ENCODE measurements at regions not wholly inside any gene's neighbourhood (a gene's known extent, or its start where the extent isn't known, plus 50 kb on each side); places are given as distances from the start of the nearest gene placed in this dataset.
A peak's percentile ranks its signal among the peaks of the same experiment; 100 is the strongest.
"Not testable (repeated sequence)": the region's sequence is repeated elsewhere in the genome, so short reads cannot be mapped to it uniquely, and the experiment has no call there.

DNA sequence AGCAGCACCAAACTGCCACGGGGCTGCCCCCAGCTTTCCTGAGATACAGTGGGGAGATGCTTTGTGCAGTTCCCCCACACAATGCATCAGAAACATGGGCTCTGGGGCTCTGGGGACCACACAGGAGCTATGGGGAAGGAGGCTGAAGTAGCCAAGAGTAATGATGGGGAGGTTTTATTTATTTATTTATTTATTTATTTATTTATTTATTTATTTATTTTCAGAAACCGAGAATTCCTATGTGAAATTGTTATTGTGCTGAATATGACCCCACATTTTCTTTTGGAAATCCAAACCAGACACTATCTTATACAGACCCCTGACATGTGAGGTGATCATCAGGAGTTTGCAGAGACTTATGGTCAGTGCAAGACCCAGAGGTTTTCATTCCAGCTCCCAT is 84.4 kb downstream of the MTNR1B start:
- Histone ChIP-seq H3K9me3 (ENCODE audit: control insufficient read depth, low read length) (no peaks in the 10 kb centered on the region), H3K27me3 (ENCODE audit: control insufficient read depth, insufficient read depth, low read length, poor library complexity, severe bottlenecking) (no peaks in the 10 kb centered on the region), H3K27ac (ENCODE audit: insufficient read depth, low read depth, low read length, poor library complexity, severe bottlenecking) (no peak overlapping the region), H3K4me1 (ENCODE audit: control insufficient read depth, insufficient read depth, low read length) (peaks cover 11% of the 10 kb centered on the region), H3K36me3 (ENCODE audit: control insufficient read depth, insufficient read depth, low read length) (no peaks in the 10 kb centered on the region), H3K4me3 (ENCODE audit: insufficient read depth, low read depth, low read length) (no peak overlapping the region)
- WGBS, 2 experiments, result 89 to 93% methylated on average over 1 of the region's 2 CpGs

DNA sequence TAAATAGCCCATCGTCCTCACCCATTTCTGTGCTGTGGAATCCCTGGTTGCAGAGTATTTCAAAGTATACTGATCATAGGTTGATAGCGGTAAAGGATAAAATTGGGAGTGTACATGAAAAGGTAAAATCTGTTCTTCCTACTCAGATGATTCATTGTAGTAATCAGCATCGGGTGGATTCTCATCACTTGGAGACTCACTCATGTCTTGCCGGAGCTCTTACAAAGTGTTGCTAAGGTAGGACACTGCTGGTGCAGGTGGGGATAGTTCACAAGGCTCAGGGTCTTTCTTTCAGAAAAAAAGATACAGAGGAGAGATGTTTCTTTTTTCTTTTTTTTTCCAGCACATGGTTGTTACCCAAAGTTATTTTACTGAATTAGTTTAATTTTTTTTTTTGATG is 84.8 kb downstream of the MTNR1B start:
- Histone ChIP-seq H3K36me3 (ENCODE audit: control insufficient read depth, insufficient read depth, low read length) (no peaks in the 10 kb centered on the region), H3K9me3 (ENCODE audit: control insufficient read depth, low read length) (no peaks in the 10 kb centered on the region), H3K4me1 (ENCODE audit: control insufficient read depth, insufficient read depth, low read length) (peaks cover 15% of the 10 kb centered on the region), H3K27me3 (ENCODE audit: control insufficient read depth, insufficient read depth, low read length, poor library complexity, severe bottlenecking) (no peaks in the 10 kb centered on the region), H3K27ac (ENCODE audit: insufficient read depth, low read depth, low read length, poor library complexity, severe bottlenecking) (no peak overlapping the region), H3K4me3 (ENCODE audit: insufficient read depth, low read depth, low read length) (no peak overlapping the region)
- 94 to 98% methylated on average over 4 of the region's 4 CpGs for WGBS, 2 experiments

DNA sequence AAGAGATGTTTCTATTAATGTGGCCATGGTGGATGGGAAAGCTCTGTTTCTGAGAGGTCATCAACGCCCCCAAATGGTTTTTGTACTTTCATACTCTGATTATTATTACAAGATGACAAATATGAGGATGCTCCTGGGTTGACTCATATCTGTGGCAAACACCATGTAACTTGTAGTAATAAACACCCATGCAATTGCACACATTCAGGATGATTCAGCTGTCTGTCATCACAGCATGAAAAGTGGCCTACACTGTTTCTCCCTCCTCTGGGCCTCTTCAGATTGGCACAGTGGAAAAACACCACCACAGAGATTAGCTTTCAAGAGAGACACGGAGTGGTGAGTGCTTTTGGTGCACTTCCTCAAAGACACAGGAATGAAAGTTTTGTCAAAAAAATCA is 85.4 kb downstream of the MTNR1B start:
- no peaks in the 10 kb centered on the region for H3K27me3 ChIP-seq (ENCODE audit: control insufficient read depth, insufficient read depth, low read length, poor library complexity, severe bottlenecking)
- WGBS, 2 experiments, result 79 to 91% methylated on average over 1 to 2 of the region's 2 CpGs
- no peaks in the 10 kb centered on the region for H3K9me3 ChIP-seq (ENCODE audit: control insufficient read depth, low read length)
- peaks cover 16% of the 10 kb centered on the region for H3K4me1 ChIP-seq (ENCODE audit: control insufficient read depth, insufficient read depth, low read length)
- H3K36me3 ChIP-seq (ENCODE audit: control insufficient read depth, insufficient read depth, low read length), result no peaks in the 10 kb centered on the region
- no peak overlapping the region for H3K27ac ChIP-seq (ENCODE audit: insufficient read depth, low read depth, low read length, poor library complexity, severe bottlenecking)
- H3K4me3 ChIP-seq (ENCODE audit: insufficient read depth, low read depth, low read length), result no peak overlapping the region

GRCh38 chr11:93059117-93059957 is 89.9 kb downstream of the MTNR1B start:
- no peaks in the 10 kb centered on the region for H3K9me3 ChIP-seq (ENCODE audit: control insufficient read depth, low read length)
- WGBS, 2 experiments, result 93 to 97% methylated on average over 6 of the region's 6 CpGs
- H3K4me1 ChIP-seq (ENCODE audit: control insufficient read depth, insufficient read depth, low read length), result peaks cover 21% of the 10 kb centered on the region
- H3K27me3 ChIP-seq (ENCODE audit: control insufficient read depth, insufficient read depth, low read length, poor library complexity, severe bottlenecking), result no peaks in the 10 kb centered on the region
- peak overlapping the region; percentile 17 for H3K27ac ChIP-seq (ENCODE audit: insufficient read depth, low read depth, low read length, poor library complexity, severe bottlenecking)
- no peaks in the 10 kb centered on the region for H3K36me3 ChIP-seq (ENCODE audit: control insufficient read depth, insufficient read depth, low read length)
- no peak overlapping the region for H3K4me3 ChIP-seq (ENCODE audit: insufficient read depth, low read depth, low read length)

- WGBS, 2 experiments, result 93 to 100% methylated on average over 1 of the region's 1 CpG
- no peak overlapping the region for H3K4me3 ChIP-seq (ENCODE audit: insufficient read depth, low read depth, low read length)
Measured at GRCh38 chr11:93063086-93063485, 93.6 kb downstream of the MTNR1B start.

GRCh38 chr11:93065074-93065674 is 95.7 kb downstream of the MTNR1B start:
- not testable (repeated sequence) for H3K4me1 ChIP-seq (ENCODE audit: control insufficient read depth, insufficient read depth, low read length); H3K9me3 ChIP-seq (ENCODE audit: control insufficient read depth, low read length); H3K36me3 ChIP-seq (ENCODE audit: control insufficient read depth, insufficient read depth, low read length); H3K4me3 ChIP-seq (ENCODE audit: insufficient read depth, low read depth, low read length); H3K27ac ChIP-seq (ENCODE audit: insufficient read depth, low read depth, low read length, poor library complexity, severe bottlenecking); H3K27me3 ChIP-seq (ENCODE audit: control insufficient read depth, insufficient read depth, low read length, poor library complexity, severe bottlenecking)
- WGBS, 2 experiments, result 75 to 88% methylated on average over 2 of the region's 2 CpGs

More at GRCh38 chr11:93063086-93063485, 93.6 kb downstream of the MTNR1B start:
- no peak overlapping the region for H3K27ac ChIP-seq (ENCODE audit: insufficient read depth, low read depth, low read length, poor library complexity, severe bottlenecking)
- no peaks in the 10 kb centered on the region for H3K27me3 ChIP-seq (ENCODE audit: control insufficient read depth, insufficient read depth, low read length, poor library complexity, severe bottlenecking)
- H3K36me3 ChIP-seq (ENCODE audit: control insufficient read depth, insufficient read depth, low read length), result no peaks in the 10 kb centered on the region
- no peaks in the 10 kb centered on the region for H3K9me3 ChIP-seq (ENCODE audit: control insufficient read depth, low read length)
- peaks cover 18% of the 10 kb centered on the region for H3K4me1 ChIP-seq (ENCODE audit: control insufficient read depth, insufficient read depth, low read length)

- no peaks in the 10 kb centered on the region for H3K27me3 ChIP-seq (ENCODE audit: control insufficient read depth, insufficient read depth, low read length, poor library complexity, severe bottlenecking)
- H3K9me3 ChIP-seq (ENCODE audit: control insufficient read depth, low read length), result no peaks in the 10 kb centered on the region
- H3K4me1 ChIP-seq (ENCODE audit: control insufficient read depth, insufficient read depth, low read length), result peaks cover 9% of the 10 kb centered on the region
- no peaks in the 10 kb centered on the region for H3K36me3 ChIP-seq (ENCODE audit: control insufficient read depth, insufficient read depth, low read length)
- H3K4me3 ChIP-seq (ENCODE audit: insufficient read depth, low read depth, low read length), result no peak overlapping the region
- H3K27ac ChIP-seq (ENCODE audit: insufficient read depth, low read depth, low read length, poor library complexity, severe bottlenecking), result no peak overlapping the region
Measured at GRCh38 chr11:93067881-93068390, 98.5 kb downstream of the MTNR1B start.

- H3K9me3 ChIP-seq (ENCODE audit: control insufficient read depth, low read length), result no peaks in the 10 kb centered on the region
- no peaks in the 10 kb centered on the region for H3K27me3 ChIP-seq (ENCODE audit: control insufficient read depth, insufficient read depth, low read length, poor library complexity, severe bottlenecking)
- WGBS, 2 experiments, result 50 to 63% methylated on average over 1 of the region's 1 CpG
- H3K4me3 ChIP-seq (ENCODE audit: insufficient read depth, low read depth, low read length), result no peak overlapping the region
- no peaks in the 10 kb centered on the region for H3K36me3 ChIP-seq (ENCODE audit: control insufficient read depth, insufficient read depth, low read length)
- peaks cover 9% of the 10 kb centered on the region for H3K4me1 ChIP-seq (ENCODE audit: control insufficient read depth, insufficient read depth, low read length)
- H3K27ac ChIP-seq (ENCODE audit: insufficient read depth, low read depth, low read length, poor library complexity, severe bottlenecking), result no peak overlapping the region
Measured at GRCh38 chr11:93072229-93072914, 102.9 kb downstream of the MTNR1B start.

DNA sequence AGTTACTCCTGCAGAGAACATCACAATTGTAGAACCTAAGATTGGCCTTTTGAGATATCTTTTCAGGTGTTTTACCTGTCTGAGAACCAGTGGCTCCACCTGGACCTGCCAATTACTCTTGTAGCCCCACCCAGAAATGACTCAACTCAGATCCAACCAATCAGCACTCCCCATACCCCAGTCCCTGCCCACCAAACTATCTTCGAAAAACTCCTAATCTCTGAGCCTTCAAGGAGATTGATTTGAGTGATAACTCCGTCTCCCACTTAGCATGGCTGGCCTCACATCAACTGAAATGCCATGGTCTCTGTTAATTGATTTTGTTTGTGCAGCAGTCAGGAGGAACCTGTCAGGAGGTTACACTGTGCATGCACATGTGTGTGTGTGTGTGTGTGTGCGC is 103.6 kb downstream of the MTNR1B start:
- Histone ChIP-seq H3K4me1 (ENCODE audit: control insufficient read depth, insufficient read depth, low read length) (peaks cover 9% of the 10 kb centered on the region), H3K27ac (ENCODE audit: insufficient read depth, low read depth, low read length, poor library complexity, severe bottlenecking) (no peak overlapping the region)
- WGBS, 2 experiments, result 65 to 74% methylated on average over 3 of the region's 3 CpGs

More for the DNA sequence above, 103.6 kb downstream of the MTNR1B start:
- no peak overlapping the region for H3K4me3 ChIP-seq (ENCODE audit: insufficient read depth, low read depth, low read length)
- no peaks in the 10 kb centered on the region for H3K27me3 ChIP-seq (ENCODE audit: control insufficient read depth, insufficient read depth, low read length, poor library complexity, severe bottlenecking)
- H3K36me3 ChIP-seq (ENCODE audit: control insufficient read depth, insufficient read depth, low read length), result no peaks in the 10 kb centered on the region
- H3K9me3 ChIP-seq (ENCODE audit: control insufficient read depth, low read length), result no peaks in the 10 kb centered on the region

All from ectodermal cell (in vitro differentiated cells).